OCI-LY7 (cell line): ENCODE measurements at regions not wholly inside any gene's neighbourhood (a gene's known extent, or its start where the extent isn't known, plus 50 kb on each side); places are given as distances from the start of the nearest gene placed in this dataset.

Source experiments
- BruUV-seq: library from RNA; stranded (reverse); fragments of 400-500 nt; replicated peaks from 2 replicates; lab custom pipeline; 2021; lab: Mats Ljungman, UMichigan
- CTCF ChIA-PET: fragments of 300-600 bp; sonication (Branson Sonifier 250); formaldehyde crosslinking; loops from one replicate; lab custom pipeline; 2022; ENCODE audit warnings: antibody characterized with exemption; ENCODE audit not compliant: unreplicated experiment; lab: Charles Lee
- POLR2A ChIA-PET: fragments of 300-600 bp; sonication (Branson Sonifier 250); formaldehyde crosslinking; loops from one replicate; lab custom pipeline; 2022; ENCODE audit warnings: antibody characterized with exemption; lab: Charles Lee
- DNase-seq: peaks from one replicate; pipeline ENCODE4 v3.0.0-alpha.2; 2015; ENCODE audit warnings: low spot score
- H2AFZ ChIP-seq: fragments of 200-600 bp; sonication (generic), shearing (Covaris generic); 2 replicates; pipeline ENCODE4 v1.6.1; 2014; ENCODE audit warnings: mild to moderate bottlenecking, antibody characterized with exemption, low read length, moderate library complexity
- H3K27ac ChIP-seq: fragments of 200-600 bp; sonication (generic); 2 replicates; pipeline ENCODE4 v1.5.1; 2014; ENCODE audit warnings: mixed run types, low read depth, mild to moderate bottlenecking, moderate library complexity, low read length, inconsistent platforms; ENCODE audit not compliant: poor library complexity, severe bottlenecking
- H3K36me3 ChIP-seq: fragments of 200-600 bp; sonication (generic); 2 replicates; pipeline ENCODE4 v1.6.1; 2014; ENCODE audit warnings: mild to moderate bottlenecking, antibody characterized with exemption, low read length, moderate library complexity, mixed read lengths; ENCODE audit not compliant: insufficient read depth
- H3K4me1 ChIP-seq: fragments of 200-600 bp; sonication (generic); 2 replicates; pipeline ENCODE4 v1.5.1; 2014; ENCODE audit warnings: mild to moderate bottlenecking, low read length; ENCODE audit not compliant: insufficient read depth, poor library complexity, severe bottlenecking
- H3K4me2 ChIP-seq: fragments of 200-600 bp; sonication (generic); 2 replicates; pipeline ENCODE4 v1.6.1; 2014; ENCODE audit warnings: mild to moderate bottlenecking, low read length
- H3K4me3 ChIP-seq: fragments of 200-600 bp; sonication (generic); 2 replicates; pipeline ENCODE4 v1.5.1; 2014; ENCODE audit warnings: mild to moderate bottlenecking, low read depth, low read length; ENCODE audit not compliant: poor library complexity, severe bottlenecking
- H3K79me2 ChIP-seq: fragments of 200-600 bp; sonication (generic); 2 replicates; pipeline ENCODE4 v1.6.1; 2016; ENCODE audit warnings: low read depth, mild to moderate bottlenecking, low read length, moderate library complexity, mixed read lengths; ENCODE audit not compliant: insufficient read depth
- H3K9me2 ChIP-seq: fragments of 200-600 bp; sonication (generic); 2 replicates; pipeline ENCODE4 v1.6.1; 2016; ENCODE audit warnings: mild to moderate bottlenecking, low read length, mixed read lengths; ENCODE audit not compliant: insufficient read depth
- H3K9me3 ChIP-seq: fragments of 200-600 bp; sonication (generic); 2 replicates; pipeline ENCODE4 v1.6.1; 2014; ENCODE audit warnings: mild to moderate bottlenecking, mixed run types, low read length, mixed read lengths
- H4K20me1 ChIP-seq: fragments of 200-600 bp; sonication (generic); 2 replicates; pipeline ENCODE4 v1.6.1; 2014; ENCODE audit warnings: mild to moderate bottlenecking, antibody characterized with exemption, low read length, moderate library complexity, mixed read lengths; ENCODE audit not compliant: insufficient read depth
- CTCF ChIP-seq: fragments of 200-600 bp; sonication (generic); conservative IDR thresholded peaks from 2 replicates; pipeline ENCODE4 v1.5.1; 2014; ENCODE audit warnings: mild to moderate bottlenecking, antibody characterized with exemption, low read length, moderate library complexity, mixed read lengths
- EZH2phosphoT487 ChIP-seq: fragments of 200-600 bp; sonication (generic); IDR thresholded peaks from 2 replicates; pipeline ENCODE4 v1.6.1; 2018; ENCODE audit warnings: low read depth, borderline replicate concordance, mild to moderate bottlenecking, mixed run types, antibody characterized with exemption, low read length, moderate library complexity, mixed read lengths
- intact Hi-C: fragments of 100-400 bp; cut with micrococcal nuclease; formaldehyde crosslinking; loops from one replicate; pipeline ENCODE4 v1.10.0; 2022; ENCODE audit not compliant: unreplicated experiment

- no peaks in the 10 kb centered on the region for H3K4me1 ChIP-seq
- BruUV-seq: no TSS peak
- H3K79me2 ChIP-seq: no peaks in the 10 kb centered on the region
- no peak for TF ChIP-seq EZH2phosphoT487
- no peak for TF ChIP-seq CTCF
- POLR2A ChIA-PET: interaction anchor here (0.7 kb wide), 1 partner anchor 765 kb away, joined by 4 read pairs; no protein-coding TSS in a partner anchor
- H3K4me2 ChIP-seq: no peak overlapping the region
- H3K27ac ChIP-seq: no peak overlapping the region
- H3K9me3 ChIP-seq: 0 out of 2 replicates have a peak, but pooled peaks cover 7% of the 10 kb centered on the region
- intact Hi-C loops: no loop called here
- no peaks in the 10 kb centered on the region for H3K9me2 ChIP-seq
- no peaks in the 10 kb centered on the region for H3K36me3 ChIP-seq
- H2AFZ ChIP-seq: no peak overlapping the region
- CTCF ChIA-PET: no interaction called here
- no peak overlapping the region for H3K4me3 ChIP-seq
- H4K20me1 ChIP-seq: no peaks in the 10 kb centered on the region
- DNase-seq: no peak
Measured at GRCh38 chr2:150303281-150303680, 184.2 kb downstream of the RND3 start.

- Histone ChIP-seq H3K36me3 (no peaks in the 10 kb centered on the region), H3K27ac (no peak overlapping the region), H2AFZ (no peak overlapping the region), H3K4me1 (no peaks in the 10 kb centered on the region), H3K4me2 (no peak overlapping the region), H4K20me1 (no peaks in the 10 kb centered on the region), H3K79me2 (no peaks in the 10 kb centered on the region), H3K9me2 (no peaks in the 10 kb centered on the region), H3K4me3 (no peak overlapping the region), H3K9me3 (0 out of 2 replicates have a peak, but pooled peaks cover 7% of the 10 kb centered on the region)
- intact Hi-C loops: no loop called here
- ChIA-PET CTCF (no interaction called here), POLR2A (no interaction called here)
- no TSS peak for BruUV-seq
- TF ChIP-seq CTCF (no peak), EZH2phosphoT487 (no peak)
- no peak for DNase-seq
Measured at GRCh38 chr2:150298571-150299305, 188.7 kb downstream of the RND3 start.

DNA sequence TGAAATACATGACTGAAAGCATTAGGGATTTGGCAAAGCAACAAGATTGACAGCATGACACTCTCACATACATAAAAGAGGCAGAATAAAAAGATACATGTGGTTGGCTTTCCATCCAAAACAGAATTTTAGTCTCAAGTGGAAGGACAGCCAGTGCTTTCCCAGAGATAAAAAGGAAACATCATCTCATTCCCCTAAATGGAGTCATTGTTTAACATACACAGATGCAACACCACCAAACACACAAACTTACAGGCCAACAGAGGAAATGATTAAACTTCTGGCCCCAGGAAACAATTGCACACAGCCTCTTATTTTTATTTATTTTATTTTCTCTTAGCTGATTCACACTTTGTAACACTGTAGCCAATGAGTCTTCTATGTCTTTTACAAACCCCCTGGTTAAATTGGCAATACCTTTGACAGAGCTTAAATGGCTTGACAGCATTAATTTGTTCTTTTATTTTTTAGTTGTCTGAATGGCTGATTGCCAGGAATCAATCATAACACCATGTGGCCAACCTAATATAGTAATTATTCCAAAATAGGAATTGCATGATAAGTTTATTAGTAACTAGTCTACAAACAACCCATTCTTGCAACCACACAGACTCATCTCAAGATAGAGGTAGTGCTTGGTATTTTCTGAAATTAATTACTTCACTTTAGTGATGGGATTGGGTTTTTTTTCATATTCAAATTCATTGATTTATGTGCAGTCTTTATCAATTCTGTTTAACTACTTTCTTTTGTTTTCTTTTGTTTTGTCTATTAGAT is 190.5 kb downstream of the RND3 start:
- intact Hi-C loops: no loop called here
- Histone ChIP-seq H3K9me3 (no peaks in the 10 kb centered on the region), H3K27ac (no peak overlapping the region), H3K4me3 (no peak overlapping the region), H3K36me3 (no peaks in the 10 kb centered on the region), H3K9me2 (no peaks in the 10 kb centered on the region), H4K20me1 (no peaks in the 10 kb centered on the region), H3K4me2 (no peak overlapping the region), H3K4me1 (no peaks in the 10 kb centered on the region), H3K79me2 (no peaks in the 10 kb centered on the region), H2AFZ (no peak overlapping the region)
- no TSS peak for BruUV-seq
- DNase-seq: no peak
- TF ChIP-seq EZH2phosphoT487: no peak
- TF ChIP-seq CTCF: no peak
- ChIA-PET CTCF (no interaction called here), POLR2A (no interaction called here)
